Embryonic facial prominence (tissue), 1 donor: ENCODE measurements at regions not wholly inside any gene's neighbourhood (a gene's known extent, or its start where the extent isn't known, plus 50 kb on each side); places are given as distances from the start of the nearest gene placed in this dataset.
"Not testable (repeated sequence)": the region's sequence is repeated elsewhere in the genome, so short reads cannot be mapped to it uniquely, and the experiment has no call there.

Experiments
- DNase-seq: peaks from one replicate; pipeline ENCODE4 v3.0.0-alpha.2; 2016; ENCODE audit errors: extremely low spot score

DNA sequence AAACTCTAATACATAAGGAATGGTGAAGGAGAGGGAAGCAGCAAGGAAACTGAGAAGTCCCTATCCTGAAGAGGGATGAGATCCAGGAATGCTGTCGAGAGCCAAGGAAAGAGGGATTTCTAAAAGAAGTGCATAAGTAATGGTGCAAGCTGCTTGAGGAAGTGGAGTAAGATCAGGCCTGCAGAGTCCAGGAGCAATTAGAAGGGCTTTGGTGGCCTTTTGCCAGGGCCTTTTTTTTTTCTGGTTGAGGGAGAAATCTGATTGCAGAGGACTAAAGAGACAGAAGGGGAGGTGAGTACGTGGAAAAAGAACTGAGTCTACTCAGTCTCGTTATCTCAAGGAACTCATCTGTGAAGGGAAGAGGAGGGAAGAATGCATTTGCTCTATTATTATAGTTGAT lies 396.2 kb downstream of the UTRN start:
- no peak for DNase-seq

DNA sequence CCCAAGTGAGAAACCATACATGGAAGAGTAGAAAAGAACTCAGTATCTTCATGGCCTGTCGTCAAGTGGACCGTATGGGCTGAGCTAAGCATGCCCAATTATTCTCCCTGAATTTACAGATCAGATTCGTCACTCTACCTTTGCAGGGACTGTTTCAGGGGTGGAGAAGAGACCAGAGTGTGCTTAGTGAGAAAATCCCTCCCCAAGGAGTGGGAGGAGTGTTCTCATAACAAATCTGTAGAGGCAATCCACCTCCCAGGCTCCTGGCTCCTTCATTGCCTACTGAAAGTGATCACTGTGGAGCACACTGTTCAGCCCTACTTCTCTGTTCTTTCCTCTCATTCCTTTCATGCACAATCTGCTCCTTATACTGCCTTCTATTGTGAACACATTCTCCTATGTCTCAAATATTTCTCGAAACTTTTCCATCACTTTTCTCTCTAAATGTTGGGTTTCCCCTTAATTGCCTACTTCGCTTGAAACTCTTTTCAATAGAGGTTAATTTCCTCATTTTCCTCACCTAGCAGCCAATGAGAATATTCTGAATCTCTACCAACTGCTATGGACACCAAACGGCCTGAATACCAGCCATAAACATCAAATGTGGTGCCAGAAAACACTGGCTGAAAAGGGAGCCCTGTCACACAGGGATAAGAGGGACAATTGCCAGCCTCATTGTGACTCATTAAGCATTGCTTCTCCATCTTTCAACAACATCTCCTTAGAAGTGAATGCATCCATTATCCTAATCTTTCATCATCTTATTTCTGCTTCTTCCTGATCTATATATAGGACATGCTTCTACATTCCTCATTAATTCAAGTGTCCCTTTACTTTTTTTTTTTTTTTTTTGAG lies 398.3 kb downstream of the UTRN start:
- DNase-seq, result no peak

DNA sequence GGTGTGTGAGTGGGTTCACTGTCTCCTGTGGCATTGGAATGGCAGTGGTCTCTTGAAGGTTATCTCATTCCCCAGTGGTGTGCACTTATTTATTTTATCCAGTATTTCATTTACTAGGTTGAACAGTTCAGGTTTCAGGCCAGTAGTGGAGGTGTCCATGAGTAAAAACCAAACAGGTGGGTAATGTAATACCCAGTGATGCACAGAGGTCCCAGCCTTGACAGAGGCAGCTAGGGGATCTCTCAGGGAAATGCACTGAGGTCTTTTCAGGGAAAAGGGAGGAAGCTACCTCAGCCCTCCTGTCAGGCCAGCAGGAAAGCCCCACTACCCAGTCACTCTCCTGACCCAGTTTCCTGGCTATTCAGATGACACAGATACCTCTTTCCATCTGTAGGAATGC lies 403.6 kb downstream of the UTRN start:
- DNase-seq, result no peak

DNA sequence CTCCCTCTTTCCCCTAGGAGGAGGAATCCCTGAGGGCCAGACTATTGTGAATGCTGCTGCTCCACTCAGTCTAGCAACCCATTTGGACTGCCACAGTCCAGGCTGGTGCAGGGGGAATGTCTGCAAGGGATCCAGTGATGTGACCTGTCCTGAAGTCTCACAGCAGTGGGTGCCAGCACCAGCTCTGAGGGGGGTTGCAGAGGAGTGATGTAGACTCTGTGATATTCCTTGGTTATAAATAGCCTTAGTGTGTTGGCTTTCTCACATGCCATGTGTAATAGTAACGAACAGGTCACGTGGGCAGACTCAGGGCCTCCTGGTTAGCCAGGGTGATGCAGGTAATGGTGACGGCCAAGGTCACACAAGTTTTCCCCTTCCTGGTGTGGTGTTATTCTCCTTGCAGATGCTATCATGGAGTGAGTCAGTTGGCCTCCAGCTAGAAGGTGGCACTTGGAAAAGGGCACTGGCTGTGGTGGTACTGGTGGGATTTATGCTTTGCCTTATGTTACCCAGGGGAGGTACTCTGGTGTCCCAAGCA lies 404.4 kb downstream of the UTRN start:
- DNase-seq, result no peak

DNA sequence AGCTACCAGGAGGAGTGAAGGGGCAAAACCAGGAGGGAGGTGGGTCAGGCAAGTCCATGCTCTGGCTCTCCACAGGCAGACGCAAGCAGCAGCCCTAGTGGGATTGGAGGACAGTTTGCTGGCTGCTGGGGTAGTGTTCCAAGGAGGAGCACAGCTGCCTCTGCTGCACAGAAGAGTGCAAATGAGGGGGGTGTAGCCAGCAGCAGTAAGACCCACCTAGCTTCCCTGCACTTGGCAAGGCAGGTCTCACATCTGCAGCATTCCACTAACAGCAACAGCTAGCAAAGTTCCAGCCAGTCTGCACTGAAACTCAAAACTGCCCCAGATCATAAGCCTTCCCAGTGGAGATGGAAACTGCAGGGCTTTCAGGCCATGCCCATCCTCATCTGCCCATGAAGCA lies 405.0 kb downstream of the UTRN start:
- no peak for DNase-seq

DNA sequence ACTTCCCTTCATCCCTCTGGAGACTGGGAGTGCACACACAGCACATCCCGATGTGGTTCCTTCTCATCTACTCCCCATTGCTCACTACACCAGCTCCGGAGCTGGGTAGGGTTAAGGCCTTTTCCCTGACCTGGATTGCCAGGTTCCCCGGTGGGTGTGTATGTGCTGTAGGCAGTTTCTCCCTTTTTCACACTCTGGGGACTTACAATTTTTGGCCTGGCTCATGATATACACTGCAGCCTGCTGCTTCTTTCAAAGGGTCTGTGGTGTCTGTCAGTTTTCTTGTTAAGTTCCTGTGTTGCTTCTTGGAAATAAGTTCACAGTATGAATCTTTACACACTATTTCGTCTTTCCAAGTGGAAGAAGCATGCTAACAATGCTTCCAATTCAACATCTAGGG lies 405.5 kb downstream of the UTRN start:
- DNase-seq, result no peak

DNA sequence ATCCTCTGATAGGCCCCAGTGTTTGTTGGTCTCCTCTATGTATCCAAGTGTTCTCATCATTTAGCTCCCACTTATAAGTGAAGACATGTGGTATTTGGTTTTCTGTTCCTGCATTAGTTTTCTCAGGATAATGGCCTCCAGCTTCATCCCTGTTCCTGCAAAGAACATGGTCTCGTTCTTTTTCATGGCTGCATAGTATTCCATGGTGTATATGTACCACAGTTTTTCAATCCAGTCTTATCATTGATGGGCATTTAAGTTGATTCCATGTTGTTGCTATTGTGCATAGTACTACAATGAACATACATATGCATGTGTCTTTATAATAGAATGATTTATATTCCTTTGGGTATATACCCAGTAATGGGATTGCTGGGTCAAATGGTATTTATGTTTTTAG lies 406.9 kb downstream of the UTRN start:
- DNase-seq, result not testable (repeated sequence)

DNA sequence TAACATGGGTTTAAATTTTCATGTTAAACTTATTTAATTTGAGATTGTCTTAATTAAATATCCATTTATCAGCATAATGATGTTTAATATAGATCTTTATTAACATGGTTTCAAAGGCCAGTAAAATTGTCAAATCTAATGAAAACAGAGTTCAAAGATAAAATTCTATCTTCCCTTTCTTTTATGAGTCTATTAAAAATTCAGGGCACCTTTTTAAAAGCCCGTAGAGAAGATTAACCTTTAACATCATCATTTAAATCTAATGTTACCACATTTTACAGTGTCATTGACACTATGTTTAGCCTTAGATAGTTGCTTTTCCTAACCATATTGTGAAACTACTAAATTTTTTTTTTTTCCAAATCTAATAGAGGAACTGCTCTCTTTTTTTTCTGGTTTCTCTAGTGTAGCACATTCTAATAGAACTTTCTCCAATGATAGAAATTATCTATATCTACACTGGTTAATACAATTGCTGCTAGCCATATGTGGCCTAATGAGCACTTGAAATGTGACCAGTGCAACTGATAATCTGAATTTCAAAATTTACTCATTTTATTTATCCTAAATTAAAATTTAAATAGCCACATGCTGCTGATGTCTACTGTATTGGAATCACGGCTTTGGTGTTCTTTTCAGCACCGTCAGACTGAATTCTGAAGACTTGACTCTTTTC lies 410.9 kb downstream of the UTRN start:
- DNase-seq, result no peak

DNA sequence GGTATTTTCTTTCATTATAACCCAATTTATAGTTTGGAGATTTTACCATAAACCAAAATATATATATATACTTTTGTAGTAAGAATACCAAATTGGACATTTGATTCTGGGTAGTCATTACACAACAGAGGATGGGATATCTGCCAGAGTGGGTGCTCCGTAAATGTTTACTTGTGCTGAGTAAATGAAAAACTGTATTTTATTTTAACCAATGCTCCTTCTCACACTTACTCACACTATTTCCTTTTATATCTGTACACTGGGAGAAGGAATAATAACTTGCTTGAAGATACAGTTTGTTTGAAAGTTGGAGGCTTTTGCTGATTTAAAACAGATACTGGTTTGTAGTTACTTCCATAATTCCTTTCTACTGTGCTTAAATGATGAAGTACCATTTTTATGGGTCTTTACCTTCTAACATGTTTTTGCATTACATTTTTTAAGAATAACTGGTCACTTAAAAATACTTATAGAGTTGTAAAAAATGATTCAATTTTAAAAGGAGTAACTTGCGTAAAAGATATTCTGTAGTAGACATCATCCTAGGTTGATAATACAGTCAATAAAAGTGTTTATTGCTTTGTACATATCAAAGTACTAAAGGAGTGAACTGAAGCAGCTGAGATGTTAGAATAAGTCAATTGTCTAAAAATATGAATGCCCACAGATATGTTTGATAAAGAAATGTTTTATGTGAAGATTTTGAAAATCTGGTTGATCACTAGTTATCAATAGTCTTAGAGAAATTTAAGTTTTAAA lies 411.7 kb downstream of the UTRN start:
- no peak for DNase-seq

DNA sequence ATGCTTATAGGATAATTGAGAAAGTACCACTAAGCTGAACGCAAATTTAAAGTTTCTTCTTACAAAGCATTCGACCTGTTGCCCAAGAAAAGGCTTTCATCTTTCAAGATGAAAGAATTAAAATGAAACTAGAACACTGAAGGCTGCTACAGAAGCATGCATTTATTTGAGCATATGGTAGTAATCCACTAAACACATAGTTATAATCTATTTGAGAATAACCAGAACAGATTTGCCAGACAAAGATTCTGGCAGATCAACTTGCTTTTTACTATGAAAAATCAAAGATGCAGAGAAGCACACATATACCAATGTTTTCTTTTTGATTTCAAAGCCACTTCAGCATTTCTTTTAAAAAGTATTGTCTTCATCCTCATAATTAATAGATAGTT lies 412.2 kb downstream of the UTRN start:
- DNase-seq, result no peak

DNA sequence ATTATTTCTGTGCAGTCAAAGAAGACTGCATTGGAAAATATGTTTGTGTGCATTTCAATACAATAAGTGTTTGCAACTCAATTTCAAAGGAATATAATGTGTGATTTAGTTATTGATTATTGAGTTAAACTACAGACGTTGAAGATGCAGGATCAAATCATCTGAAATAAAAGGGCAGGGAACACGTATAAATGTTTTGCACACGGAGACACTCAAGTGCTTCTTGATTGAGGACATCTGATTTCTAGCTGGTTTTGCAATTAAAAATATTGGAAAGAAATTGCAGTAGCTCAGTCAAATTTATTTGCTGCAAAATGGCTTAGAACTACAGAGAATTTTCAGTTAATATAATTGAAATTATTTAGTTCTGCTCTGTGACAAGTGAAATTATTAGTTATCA lies 412.7 kb downstream of the UTRN start:
- DNase-seq, result no peak

DNA sequence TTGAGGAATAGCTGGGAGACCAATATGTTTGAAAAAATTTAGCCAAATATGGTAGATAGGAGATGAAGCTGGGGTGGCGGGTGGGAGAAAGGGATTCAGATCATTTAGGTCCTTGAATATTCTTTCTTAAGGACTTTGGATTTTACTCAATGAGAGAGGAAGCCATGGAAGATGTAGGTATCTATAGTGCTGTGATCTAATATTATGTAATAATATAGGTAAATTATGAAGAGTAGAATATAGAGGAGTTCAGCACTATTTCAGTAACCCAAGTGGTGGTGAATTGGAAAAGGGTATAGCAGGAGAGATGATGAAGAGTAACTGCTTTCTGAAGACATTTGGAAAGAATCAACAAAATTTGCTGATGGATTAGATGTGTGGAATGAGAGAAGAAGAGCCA lies 417.6 kb downstream of the UTRN start:
- DNase-seq, result no peak

DNA sequence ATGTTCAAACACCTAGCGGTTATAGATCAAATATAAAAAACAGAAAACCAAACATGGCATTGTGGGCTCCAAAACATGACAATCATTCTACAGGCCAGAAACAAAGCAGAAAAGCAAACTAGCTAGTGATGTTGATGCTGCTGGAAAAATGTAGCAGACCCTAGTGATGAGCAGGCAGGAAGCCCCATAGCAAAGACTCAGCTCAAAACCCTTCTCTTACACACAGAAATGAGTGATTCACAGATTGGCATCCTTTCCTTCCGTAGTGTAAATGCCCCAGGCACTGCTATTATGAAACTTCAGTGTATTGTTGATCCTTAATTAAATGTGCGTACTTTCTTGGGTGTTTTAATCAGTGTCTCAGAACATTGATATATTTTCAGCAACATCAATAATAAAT lies 425.1 kb downstream of the UTRN start:
- no peak for DNase-seq

DNA sequence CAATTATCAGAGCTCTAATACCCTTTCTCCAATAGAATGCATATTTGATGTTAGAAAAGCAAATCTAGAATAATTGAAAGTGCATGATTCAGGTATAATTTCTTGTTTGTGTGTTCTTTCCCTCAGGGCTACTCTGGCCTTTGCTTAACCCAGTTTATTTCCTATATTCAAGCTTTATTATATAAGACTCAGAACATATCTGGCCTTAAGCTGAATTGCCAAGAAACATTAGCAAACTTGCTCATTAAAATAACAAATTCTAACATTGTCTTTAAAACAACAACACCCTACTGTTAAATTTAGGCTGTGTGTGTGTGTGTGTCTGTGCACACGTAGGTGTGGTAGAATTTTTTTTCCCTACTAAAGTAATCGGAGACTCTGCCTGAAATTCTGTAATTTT lies 426.5 kb downstream of the UTRN start:
- DNase-seq, result no peak

DNA sequence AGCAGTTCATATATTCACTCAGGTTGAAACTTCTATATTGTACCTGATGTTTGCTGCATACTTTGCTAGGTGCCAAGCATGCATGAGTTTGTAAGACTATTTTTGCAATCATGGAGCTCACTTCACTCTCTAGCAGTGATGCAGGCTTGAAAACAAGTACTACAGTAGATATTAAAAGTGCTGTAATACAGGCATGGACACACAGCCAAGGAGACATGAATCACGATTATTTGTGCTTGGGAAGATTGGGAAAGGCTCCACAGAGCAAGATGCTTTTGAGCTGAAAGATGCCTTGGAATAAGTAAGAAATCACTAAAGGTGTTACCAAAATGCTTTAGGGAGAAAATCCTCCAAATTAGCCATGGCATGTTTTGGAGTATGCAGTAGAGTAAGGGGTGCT lies 427.4 kb downstream of the UTRN start:
- DNase-seq, result no peak

DNA sequence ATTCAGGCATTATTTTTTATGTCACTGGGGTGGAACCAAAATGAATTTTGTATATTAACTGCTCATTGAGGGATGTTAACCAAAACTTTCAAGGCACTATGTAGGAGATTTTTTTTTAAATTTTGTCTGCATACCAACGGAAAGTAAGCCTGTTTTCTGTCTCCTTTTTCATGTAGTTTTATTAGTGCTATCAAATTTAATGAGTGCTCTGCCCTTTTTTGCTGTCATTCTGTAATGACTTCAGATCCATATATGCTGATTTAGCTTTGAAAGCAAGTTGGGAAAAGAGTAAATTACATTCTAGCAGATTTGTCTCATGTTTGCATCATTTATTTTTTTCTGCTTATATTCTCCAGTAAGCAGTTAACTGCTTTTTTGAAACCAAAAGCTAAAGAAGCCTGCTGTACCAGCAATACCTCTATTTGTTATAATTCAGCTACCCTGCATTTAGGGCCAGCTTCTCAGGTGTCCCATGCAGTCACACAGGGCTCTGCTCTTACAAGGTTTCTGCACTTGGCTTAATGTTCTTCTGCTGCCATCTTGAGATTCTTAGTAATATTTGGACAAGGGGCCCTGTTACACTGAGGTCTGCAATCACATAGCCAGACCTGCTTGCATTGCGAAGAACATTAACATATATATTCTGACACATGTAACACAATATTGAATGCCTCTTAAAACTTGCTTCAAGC lies 429.0 kb downstream of the UTRN start:
- no peak for DNase-seq

DNA sequence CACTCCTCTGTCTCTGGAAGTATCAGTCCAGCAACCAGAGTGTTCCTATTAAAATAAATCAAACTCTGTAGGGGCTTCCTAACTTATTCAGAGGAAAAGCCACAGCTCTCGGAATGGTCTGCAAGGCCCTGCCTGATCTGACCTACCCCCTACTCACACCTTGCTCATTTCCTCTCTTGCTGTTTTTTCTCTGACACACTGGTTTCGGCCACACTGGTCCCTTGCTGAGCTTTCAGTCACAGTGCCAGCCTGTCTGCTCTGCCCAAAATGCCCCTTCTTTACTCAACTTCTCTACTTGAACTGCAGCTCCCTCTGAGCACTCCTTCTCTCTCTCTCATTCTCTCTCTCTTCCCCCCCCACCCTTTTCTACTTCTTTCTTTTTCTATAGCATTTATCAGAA lies 430.2 kb downstream of the UTRN start:
- no peak for DNase-seq

DNA sequence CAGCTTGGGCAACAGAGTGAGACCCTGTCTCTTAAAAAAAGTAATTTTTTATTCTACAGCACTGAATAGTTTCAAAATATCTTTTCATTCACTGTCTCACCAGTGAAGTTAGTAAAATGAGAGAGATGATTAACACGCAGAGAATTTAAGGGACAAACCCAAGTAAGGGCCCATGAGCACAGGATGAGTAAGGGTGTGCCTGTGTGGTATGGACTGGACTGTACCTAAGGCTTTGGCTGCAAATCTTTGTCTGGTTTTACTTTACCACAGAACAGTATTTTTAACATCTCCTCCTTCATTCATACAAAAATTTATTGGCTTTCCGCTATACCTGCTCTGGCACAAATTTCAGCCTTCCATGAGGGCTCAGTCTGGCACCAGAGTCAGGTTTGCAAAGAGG lies 433.3 kb downstream of the UTRN start:
- DNase-seq, result no peak

DNA sequence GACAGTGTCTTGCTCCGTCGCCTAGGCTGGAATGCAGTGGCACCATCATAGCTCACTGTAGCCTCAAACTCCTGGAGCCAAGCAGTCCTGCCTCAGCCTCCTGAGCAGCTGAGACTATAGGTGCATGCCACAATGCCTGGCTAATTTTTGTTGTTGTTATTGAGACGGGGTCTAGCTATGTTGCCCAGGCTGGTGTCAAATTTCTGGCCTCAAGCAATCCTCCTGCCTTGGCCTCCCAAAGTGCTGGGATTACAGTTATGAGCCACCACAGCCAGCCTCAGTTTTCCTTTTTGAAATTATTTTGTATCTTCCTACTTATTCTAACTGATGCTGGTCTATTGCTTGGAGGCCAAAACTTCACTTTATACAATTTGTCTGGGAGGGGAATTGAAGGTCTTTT lies 436.1 kb downstream of the UTRN start:
- no peak for DNase-seq

DNA sequence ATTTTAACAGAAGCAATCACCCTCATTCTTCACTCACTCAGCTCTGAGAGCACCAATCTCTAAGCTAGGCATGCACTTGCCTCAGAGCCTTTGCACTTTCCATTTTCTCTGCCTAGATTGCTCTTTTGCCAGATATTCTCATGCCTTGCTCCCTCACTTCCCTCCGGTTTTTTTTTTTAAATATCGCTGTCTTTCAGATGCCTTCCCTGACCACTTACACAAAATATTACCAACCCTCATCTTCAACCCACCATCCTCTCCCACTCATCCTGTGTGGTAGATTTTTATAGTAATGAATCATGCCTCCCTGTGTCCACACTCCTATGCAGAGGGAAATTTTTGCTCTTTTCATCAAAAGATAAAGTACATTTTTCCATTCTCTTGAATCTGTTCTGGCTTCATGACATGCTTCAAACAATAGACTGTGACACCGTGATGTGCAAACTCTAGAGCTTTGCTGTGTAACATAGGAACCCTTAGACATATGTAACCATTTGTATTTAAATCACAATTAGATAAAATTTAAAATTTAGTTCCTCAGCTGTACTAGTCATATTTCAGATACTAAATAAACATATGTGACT lies 437.1 kb downstream of the UTRN start:
- DNase-seq, result no peak

DNA sequence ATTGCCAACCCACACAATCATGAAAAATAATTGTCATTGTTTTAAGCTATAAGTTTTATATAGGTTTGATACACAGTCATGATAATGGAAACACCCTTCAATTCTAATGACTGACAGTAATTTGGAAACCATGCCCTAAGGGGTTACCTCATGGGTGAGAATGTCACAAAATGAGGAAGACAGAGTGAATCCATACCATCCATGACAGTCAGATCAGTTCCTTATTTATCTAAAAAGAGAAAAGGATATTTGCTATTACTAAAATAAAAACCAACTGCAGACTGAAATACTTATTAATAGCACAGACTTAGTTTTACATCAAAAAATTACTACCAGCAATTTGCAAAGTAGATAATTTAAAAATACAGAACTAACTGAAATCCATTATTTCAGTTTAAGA lies 437.8 kb downstream of the UTRN start:
- DNase-seq, result no peak

DNA sequence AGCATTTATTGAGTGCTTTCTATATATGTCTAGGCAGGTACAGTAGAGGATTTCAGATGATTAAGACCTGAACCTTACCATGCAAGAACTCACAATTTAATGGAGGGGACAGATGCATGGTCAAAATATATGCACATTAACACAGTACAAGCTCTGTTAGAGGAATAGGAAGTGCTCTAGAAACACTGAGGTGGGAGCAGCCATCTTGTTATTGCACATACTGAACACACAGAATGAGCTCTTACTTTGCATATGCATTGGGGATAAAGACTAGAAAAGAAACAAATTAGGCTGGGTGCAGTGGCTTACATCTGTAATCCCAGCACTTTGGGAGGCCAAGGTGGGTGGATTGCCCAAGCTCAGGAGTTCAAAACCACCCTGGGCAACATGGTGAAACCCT lies 438.3 kb downstream of the UTRN start:
- no peak for DNase-seq
